Fibroblast of upper back skin (primary cell): ENCODE measurements at regions not wholly inside any gene's neighbourhood (a gene's known extent, or its start where the extent isn't known, plus 50 kb on each side); places are given as distances from the start of the nearest gene placed in this dataset.
"Not testable (repeated sequence)": the region's sequence is repeated elsewhere in the genome, so short reads cannot be mapped to it uniquely, and the experiment has no call there.

ENCODE experiments used
- DNase-seq: peaks from one replicate; pipeline ENCODE4 v3.0.0-alpha.2; 2013

GRCh38 chr12:115296613-115297198 lies 612.7 kb upstream of the TBX3 start:
- DNase-seq: no peak

DNA sequence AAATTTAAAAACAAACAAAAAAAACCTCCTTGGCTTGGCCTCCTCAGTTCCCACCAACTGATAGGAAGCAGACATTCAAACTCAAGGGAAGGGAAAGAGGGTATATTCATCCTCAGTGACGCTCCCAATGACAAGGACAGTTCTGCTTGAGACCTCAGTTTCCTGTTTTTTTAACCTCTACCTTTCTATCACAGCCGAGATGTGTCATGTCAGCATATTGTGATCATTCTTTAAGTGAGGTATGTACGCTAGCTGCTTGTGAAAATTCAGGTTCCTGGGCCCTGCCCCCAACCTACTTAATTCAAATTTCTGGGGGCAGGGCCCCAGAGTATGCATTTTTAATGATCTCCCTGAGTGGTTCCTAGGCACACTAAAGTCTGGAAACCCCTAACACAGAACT lies 611.9 kb upstream of the TBX3 start:
- no peak for DNase-seq

DNA sequence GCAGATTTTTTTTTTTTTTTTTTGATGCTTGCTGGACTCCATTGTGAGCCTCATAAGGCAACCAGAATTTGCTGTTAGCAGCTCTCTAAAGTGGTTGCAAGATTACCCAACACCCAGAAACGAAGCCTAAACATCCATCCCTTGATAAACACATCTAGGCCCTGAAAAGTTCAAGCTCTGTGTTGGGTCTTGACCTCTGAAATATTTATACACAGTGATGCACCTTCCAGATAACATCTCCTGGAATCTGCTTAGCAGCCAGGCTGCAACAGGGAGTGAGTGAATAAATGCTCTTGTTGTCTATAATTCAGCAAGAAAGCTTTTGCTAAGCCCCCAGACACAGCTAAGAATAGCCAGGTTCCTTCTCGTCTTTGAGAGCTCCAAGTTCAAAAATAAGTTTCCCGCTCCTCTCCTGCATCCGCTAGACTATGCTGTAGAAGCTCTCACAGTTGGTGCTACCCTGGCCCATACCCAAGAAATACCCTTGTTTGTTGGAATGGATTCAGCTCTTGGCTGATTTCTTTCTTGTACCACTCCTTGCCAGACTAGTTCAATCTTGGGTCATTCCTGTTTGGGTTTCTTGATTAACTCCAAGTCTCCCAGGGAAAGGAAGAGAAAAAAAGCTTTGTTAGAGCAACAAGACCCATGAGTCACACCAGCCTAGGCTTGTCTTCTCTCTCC lies 610.6 kb upstream of the TBX3 start:
- no peak for DNase-seq

DNA sequence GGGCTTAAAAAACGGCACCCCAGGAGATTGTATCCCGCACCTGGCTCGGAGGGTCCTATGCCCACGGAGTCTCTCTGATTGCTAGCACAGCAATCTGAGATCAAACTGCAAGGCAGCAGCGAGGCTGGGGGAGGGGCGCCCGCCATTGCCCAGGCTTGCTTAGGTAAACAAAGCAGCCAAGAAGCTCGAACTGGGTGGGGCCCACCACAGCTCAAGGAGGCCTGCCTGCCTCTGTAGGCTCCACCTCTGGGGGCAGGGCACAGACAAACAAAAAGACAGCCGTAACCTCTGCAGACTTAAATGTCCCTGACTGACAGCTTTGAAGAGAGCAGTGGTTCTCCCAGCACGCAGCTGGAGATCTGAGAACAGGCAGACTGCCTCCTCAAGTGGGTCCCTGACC lies 601.5 kb upstream of the TBX3 start:
- DNase-seq: not testable (repeated sequence)

GRCh38 chr12:115273456-115273855 lies 589.5 kb upstream of the TBX3 start:
- DNase-seq: peak; percentile 50

- no peak for DNase-seq
Measured at GRCh38 chr12:115268451-115268850, 584.5 kb upstream of the TBX3 start.

DNA sequence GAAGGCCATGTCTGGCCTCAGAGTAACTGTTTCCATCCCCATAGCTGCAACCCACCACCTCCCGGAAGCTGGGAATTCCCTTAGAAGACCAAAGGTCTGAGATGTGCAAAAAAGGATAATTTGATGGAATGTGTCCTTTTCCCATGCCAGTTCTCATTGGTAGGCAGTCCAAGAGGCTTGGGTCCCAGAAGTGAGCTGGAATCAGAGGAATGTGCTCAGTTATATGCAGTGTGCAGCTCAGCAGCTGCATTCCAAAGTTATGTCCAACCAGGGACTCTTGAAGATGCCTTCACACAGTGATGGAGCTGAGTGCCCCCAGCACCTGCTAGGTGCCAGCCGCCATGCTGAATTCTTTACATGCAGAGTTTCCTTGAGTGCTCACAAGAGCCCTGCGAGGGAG lies 583.9 kb upstream of the TBX3 start:
- peak; percentile 50 for DNase-seq

GRCh38 chr12:115267464-115267863 lies 583.5 kb upstream of the TBX3 start:
- DNase-seq: no peak

DNA sequence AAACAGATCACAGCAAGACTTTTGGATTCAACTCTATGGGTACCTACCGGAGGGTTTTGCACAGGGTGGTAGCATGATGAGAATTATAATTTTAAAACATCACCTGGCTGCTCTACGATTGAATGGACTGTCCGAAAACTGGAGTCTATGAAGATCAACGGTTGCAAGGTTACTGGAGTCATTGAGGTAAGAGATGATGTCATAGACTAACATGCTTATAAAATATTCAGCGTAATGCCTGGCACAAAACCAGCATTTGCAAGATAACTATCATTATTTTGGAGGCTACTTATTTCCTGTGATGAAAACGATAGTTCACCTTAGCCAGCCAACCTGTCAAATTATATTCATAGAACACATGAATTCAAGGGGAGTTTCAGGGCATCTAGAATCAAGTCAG lies 580.6 kb upstream of the TBX3 start:
- DNase-seq: no peak

DNA sequence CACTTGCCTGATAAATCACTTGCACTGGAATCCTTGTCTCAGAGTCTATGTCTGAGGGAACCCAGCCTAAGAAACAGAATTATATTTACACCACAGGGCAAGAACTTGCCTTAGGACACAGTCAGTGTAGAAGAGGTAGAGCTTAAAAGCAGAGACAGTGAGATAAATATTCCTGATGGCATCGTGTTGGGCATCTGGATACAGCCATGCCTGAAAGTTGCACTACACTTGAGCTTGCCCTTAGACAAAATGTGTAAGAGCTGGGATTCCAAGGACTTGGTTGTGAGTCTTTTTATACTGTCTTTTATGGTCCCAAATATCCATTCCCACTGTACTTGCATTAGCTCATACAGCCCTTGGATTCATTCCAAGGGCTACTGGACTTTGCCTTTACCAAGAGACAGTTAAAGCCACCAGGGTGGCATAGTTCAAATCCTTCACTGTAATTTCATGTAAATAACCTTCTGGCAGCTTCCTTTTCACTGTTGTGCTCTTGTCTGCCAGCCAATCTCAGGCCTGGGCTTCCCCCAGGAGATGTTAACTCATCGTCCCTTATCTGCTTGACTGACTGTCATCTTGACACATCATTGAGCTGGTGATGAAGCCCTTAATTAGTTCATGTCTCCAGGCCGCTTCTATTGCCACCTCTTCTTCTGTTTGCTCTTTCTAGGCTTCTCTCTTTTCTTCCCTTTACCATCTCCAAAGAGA lies 577.9 kb upstream of the TBX3 start:
- DNase-seq: no peak

GRCh38 chr12:115260762-115261675 lies 577.0 kb upstream of the TBX3 start:
- DNase-seq: no peak

DNA sequence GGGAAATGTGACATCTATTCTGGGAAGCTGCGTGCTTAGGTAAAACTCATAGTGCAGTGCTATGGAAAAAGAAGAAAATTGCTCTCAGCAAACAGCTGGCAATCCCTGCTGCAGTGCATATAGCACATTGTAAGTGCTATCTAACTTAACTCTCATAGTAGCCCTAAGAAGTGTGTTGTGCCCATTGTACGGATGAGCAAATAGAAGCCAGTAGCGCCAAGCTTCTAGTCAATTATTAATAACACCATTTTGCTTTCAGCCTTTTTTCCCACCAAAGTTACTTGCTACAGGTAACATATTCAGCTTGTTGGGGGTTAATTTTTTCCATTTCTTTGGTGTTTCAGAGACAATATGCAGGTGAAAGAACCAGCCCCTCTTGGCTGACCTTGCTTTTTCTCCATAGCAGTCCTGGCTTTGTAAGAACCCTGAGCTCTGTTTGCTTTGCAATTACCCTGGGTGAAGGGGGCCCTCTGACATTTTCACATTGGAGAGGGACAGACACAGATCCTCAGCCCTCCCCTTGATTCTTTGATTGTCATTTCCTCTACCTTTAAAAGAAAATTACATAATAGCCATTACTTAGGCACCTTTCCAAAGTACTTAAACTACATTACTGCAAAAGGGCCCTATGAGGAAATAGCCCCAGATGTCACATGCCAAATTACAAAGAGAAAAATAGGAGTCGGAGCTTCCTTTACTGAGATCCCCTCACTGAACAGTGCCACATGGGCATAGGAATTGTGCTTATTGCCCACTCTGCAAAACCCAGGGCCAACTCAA lies 576.2 kb upstream of the TBX3 start:
- no peak for DNase-seq

DNA sequence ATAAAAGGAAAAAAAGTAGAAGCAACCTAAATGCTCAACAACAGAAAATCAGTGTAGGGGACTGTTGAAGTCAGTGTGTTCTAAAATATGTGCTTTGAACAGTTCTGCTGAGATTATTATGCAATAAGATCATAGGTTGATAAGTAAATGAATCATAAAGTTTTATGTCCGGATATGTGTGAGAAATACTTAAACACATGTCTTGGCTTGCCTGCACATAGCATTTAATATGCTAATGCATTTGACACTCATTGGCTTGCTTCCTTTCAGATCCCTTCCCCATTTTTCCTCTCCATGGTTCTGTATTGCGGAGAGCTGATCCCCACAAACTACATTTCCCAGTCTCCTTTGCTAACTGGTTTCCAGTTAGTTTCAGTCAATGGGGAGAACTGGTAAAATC lies 573.8 kb upstream of the TBX3 start:
- peak; percentile 76 for DNase-seq

- no peak for DNase-seq
Measured at GRCh38 chr12:115255962-115256361, 572.0 kb upstream of the TBX3 start.

DNA sequence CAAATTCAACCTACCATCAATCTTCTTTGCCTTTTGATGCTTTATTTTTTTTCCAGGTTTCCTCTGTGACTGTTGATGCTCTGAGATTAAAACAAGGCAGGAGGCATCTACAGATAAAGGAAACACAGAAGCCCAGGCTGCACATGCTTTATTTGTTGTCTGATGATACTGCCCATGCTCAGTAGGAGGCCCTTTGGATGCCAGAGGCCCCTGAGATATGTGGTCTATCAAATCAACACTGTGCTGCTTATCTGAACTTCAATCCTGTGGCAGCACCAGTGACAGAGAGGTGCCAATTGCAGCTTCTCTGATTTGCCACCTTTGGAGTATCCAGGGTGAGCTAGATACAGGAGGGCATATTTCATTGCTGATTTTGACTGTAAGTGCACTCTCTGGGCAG lies 571.3 kb upstream of the TBX3 start:
- no peak for DNase-seq

DNA sequence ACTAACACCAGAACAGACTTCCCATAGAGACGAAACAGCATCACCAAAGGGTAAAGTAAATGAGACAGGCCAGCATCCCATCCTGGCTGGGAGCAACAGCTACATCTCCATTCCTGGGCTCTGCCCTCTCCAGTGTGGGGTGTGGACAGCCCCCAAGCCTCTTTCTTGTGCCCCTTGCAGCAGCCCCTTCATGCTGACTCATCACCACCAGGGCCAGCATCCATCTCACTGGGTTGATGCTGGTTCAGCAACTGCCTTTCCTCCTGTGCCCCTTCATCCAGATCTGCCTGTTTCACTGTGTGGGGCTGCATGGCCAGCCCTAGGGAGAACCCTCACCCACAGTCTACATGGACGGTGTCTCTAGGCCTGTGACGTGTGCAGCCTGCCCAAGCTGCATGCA lies 569.1 kb upstream of the TBX3 start:
- no peak for DNase-seq

GRCh38 chr12:115251727-115252126 lies 567.8 kb upstream of the TBX3 start:
- no peak for DNase-seq

DNA sequence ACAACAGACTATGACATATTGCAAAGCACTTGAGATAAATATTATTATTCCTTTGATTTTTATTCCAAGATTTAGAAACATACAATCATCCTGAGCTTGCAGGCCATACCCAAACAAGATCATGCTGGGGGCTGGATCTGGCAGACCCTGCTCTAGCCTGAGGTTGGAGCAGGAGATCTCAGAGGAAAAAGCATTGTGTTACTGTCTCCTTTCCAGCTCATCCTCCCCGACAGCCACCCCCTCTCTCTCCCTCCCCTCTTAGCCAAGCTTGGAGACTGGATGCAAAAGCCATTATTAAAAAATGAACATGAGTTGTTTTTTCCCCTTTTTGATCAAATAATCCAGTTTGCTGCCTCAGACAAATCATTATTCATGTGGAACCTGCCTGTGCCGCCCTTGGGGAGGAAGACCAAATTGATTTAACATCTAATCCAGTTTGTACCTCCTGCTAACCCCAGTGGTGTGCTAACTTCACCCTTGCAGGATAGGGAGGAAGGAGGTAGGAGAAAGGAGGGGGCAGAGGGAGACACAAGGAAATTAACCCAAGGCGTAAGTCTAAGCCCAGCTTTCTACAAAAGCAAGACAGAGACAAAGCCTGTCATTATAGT lies 565.8 kb upstream of the TBX3 start:
- DNase-seq: no peak

GRCh38 chr12:115245020-115245419 lies 561.0 kb upstream of the TBX3 start:
- no peak for DNase-seq

GRCh38 chr12:115243933-115244628 lies 560.1 kb upstream of the TBX3 start:
- DNase-seq: no peak

DNA sequence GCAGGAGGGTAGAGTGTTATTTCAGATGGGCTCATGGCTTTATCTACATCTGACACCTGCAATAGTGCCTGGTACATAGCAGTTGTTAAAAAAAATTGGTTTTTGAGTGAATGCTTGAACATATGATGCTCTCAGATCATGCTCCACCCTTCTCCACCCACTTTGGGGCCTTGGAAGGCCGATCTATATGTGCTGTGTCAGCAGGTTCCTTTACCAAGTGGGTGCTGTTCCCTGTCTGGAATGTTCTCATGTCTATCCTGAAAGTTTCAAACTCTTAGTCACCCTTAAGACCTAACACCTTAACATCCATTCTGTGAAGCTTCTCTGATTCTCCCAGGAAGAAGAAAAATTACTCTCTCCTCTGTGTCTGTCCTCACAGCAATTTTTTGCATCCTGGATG lies 556.3 kb upstream of the TBX3 start:
- no peak for DNase-seq
